Ovary (tissue), 7 donors: ENCODE measurements at regions not wholly inside any gene's neighbourhood (a gene's known extent, or its start where the extent isn't known, plus 50 kb on each side); places are given as distances from the start of the nearest gene placed in this dataset.

Experiments
- DNase-seq, 5 donors: peaks; one replicate each; pipeline ENCODE4 v3.0.0-alpha.2; 2019 to 2020
- H3K27ac ChIP-seq, 2 donors: fragments of 200-600 bp; one replicate each; pipeline versions ENCODE4 v1.5.1 to v1.8.0; 2019 to 2022
- H3K27me3 ChIP-seq: fragments of 200-600 bp; one replicate; pipeline ENCODE4 v1.8.0; 2022
- H3K36me3 ChIP-seq: fragments of 200-600 bp; sonication (generic); one replicate; pipeline ENCODE4 v1.5.1; 2019
- H3K4me1 ChIP-seq: one replicate; pipeline ENCODE4 v1.8.1; 2013; ENCODE audit warnings: mild to moderate bottlenecking, moderate library complexity; ENCODE audit not compliant: insufficient read depth
- H3K4me3 ChIP-seq: fragments of 200-600 bp; sonication (generic); one replicate; pipeline ENCODE4 v1.5.1; 2017
- H3K9me3 ChIP-seq, 2 donors: fragments of 200-600 bp in 1 of 2; sonication (generic) in 1 of 2; one replicate each; pipeline versions ENCODE4 v1.5.1 to v1.8.1; 2013 to 2019; ENCODE audit warnings: mild to moderate bottlenecking in 1 of 2, moderate library complexity in 1 of 2
- CTCF ChIP-seq, 3 donors: fragments of 450-650 bp in 2 of 3; fragments of 200-600 bp in 1 of 3; IDR thresholded peaks; one replicate each; pipeline versions ENCODE4 v1.5.1 to v1.8.0; 2016 to 2022; ENCODE audit warnings: antibody characterized with exemption in 3 of 3, mild to moderate bottlenecking in 1 of 3
- EP300 ChIP-seq: sonication (generic); formaldehyde crosslinking; IDR thresholded peaks from one replicate; pipeline ENCODE4 v1.6.1; 2017; ENCODE audit warnings: antibody characterized with exemption
- POLR2A ChIP-seq: fragments of 450-650 bp; IDR thresholded peaks from one replicate; pipeline ENCODE4 v1.6.1; 2017; ENCODE audit warnings: antibody characterized with exemption, mild to moderate bottlenecking, moderate library complexity
- WGBS, 3 donors: extraction: QIAGEN DNeasy Blood & Tissue Kit in 1 of 3; methylation state at CpG; one replicate each; pipeline versions ENCODE4 v1.1.5 to v1.1.7; 2013 to 2017; 5-methylcytosine and 5-hydroxymethylcytosine counted together
- intact Hi-C, 4 donors: fragments of 100-400 bp; cut with DNase I; formaldehyde crosslinking; loops; one replicate each; pipeline versions ENCODE4 v1.11.0 to v1.15.1; 2022 to 2023
- donor health status: DM: no; HTN: no; CAD: no; lungs with moderate emphysema.
- donor health status: DM: no; HTN: no; CAD: no.
- donor health status: Bipolar disorder and iron deficiency.
- donor health status: DM: no; HTN: no; CAD: no.
- donor health status: DM: yes; HTN: yes; CAD: no.

GRCh38 chr3:148400754-148401153, 296.9 kb upstream of the AGTR1 start:
- Histone ChIP-seq H3K27ac (no peak overlapping the region), H3K9me3 (no peaks in the 10 kb centered on the region), H3K27me3 (no peaks in the 10 kb centered on the region), H3K4me3 (no peak overlapping the region), H3K4me1 (no peaks in the 10 kb centered on the region), H3K36me3 (no peaks in the 10 kb centered on the region)
- whole genome bisulfite sequencing, 3 donors = 69 to 86% (median 77%) methylated on average over 1 of the region's 1 CpG
- DNase-seq = no peak
- TF ChIP-seq EP300 (no peak), POLR2A (no peak), CTCF (IDR thresholded peaks at IDR 0.05) (no peak)
- intact Hi-C loops = no loop called here

DNA sequence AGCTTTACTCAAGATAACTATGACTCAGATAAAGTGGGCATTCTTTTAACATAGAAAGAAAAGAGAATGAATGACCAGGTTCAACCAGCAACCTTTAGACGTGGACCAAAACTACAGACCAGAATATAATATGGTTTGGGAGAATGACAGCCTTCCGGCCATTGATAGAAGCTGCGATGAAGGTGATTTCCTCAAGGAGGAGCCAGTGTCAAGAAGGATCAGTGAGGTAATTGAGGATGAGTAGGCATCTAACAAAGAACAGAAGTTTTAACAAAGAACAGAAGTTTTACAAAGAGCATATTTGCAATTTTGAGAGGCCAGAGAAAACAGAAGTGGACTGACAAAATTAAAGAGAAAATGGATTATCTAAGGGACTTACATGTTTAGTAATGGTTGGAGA, 289.0 kb upstream of the AGTR1 start:
- no peaks in the 10 kb centered on the region for H3K36me3 ChIP-seq
- TF ChIP-seq CTCF (IDR thresholded peaks at IDR 0.05) (no peak), POLR2A (no peak), EP300 (no peak)
- WGBS, 3 donors = 79 to 90% (median 86%) methylated on average over 3 of the region's 3 CpGs

GRCh38 chr3:148420242-148420641, 277.5 kb upstream of the AGTR1 start:
- TF ChIP-seq EP300 (no peak), POLR2A (no peak), CTCF (IDR thresholded peaks at IDR 0.05) (no peak)
- no peak overlapping the region for H3K27ac ChIP-seq
- H3K36me3 ChIP-seq = no peaks in the 10 kb centered on the region
- no peaks in the 10 kb centered on the region for H3K9me3 ChIP-seq
- H3K27me3 ChIP-seq = no peaks in the 10 kb centered on the region
- DNase-seq = no peak
- 75 to 82% (median 81%) methylated on average over 6 of the region's 6 CpGs for WGBS, 3 donors
- H3K4me3 ChIP-seq = no peak overlapping the region
- intact Hi-C loops = no loop called here
- H3K4me1 ChIP-seq = no peaks in the 10 kb centered on the region

More for the DNA sequence above, 289.0 kb upstream of the AGTR1 start:
- intact Hi-C loops = no loop called here
- Histone ChIP-seq H3K4me3 (no peak overlapping the region), H3K27ac (no peak overlapping the region), H3K4me1 (no peaks in the 10 kb centered on the region), H3K27me3 (no peaks in the 10 kb centered on the region), H3K9me3 (no peaks in the 10 kb centered on the region)
- no peak for DNase-seq

GRCh38 chr3:148428862-148429605, 268.7 kb upstream of the AGTR1 start:
- Histone ChIP-seq H3K36me3 (no peaks in the 10 kb centered on the region), H3K27me3 (no peaks in the 10 kb centered on the region), H3K9me3 (no peaks in the 10 kb centered on the region), H3K27ac (no peak overlapping the region), H3K4me1 (no peaks in the 10 kb centered on the region), H3K4me3 (no peak overlapping the region)
- no peak for TF ChIP-seq POLR2A
- TF ChIP-seq CTCF (IDR thresholded peaks at IDR 0.05) = no peak
- no peak for TF ChIP-seq EP300
- WGBS, 3 donors = 78 to 87% (median 86%) methylated on average over 3 of the region's 3 CpGs
- intact Hi-C loops = no loop called here
- no peak for DNase-seq
